ENCODE measurements at regions not wholly inside any gene's neighbourhood (a gene's known extent, or its start where the extent isn't known, plus 50 kb on each side); places are given as distances from the start of the nearest gene placed in this dataset.

- Histone ChIP-seq H3K36me3 (ENCODE audit: insufficient read depth, low read length, poor library complexity, severe bottlenecking) (no peaks in the 10 kb centered on the region), H3K4me1 (ENCODE audit: insufficient read depth, low read length, poor library complexity, severe bottlenecking) (no peaks in the 10 kb centered on the region), H3K4me3 (ENCODE audit: low read depth, low read length, poor library complexity, severe bottlenecking) (no peak overlapping the region), H3K9me3 (ENCODE audit: low read depth, low read length, poor library complexity, severe bottlenecking) (no peaks in the 10 kb centered on the region), H3K27ac (ENCODE audit: low read depth, low read length, poor library complexity, severe bottlenecking) (no peak overlapping the region), H3K27me3 (replicated peaks; ENCODE audit: insufficient read depth, low read depth, low read length, poor library complexity) (no peaks in the 10 kb centered on the region)
- BruUV-seq (replicated peaks): no TSS peak
- ChIA-PET CTCF (no interaction called here), POLR2A (ENCODE audit: low non-redundant PET) (no interaction called here)
- TF ChIP-seq CTCF (conservative IDR thresholded peaks at IDR 0.05; ENCODE audit: low read depth, low read length) (no peak), EZH2 (IDR thresholded peaks at IDR 0.05; ENCODE audit: borderline replicate concordance, low read depth, low read length, poor library complexity, severe bottlenecking) (no peak)
- intact Hi-C loops (cut with micrococcal nuclease; ENCODE audit: unreplicated experiment): no loop called here
- DNase-seq (ENCODE audit: low spot score): no peak
These were observed 74.5 kb downstream of the TET3 start for GRCh38 chr2:74059137-74059775.

- CTCF ChIA-PET: no interaction called here
- DNase-seq (ENCODE audit: low spot score): no peak
- no TSS peak for BruUV-seq (replicated peaks)
These were observed 78.8 kb downstream of the TET3 start for GRCh38 chr2:74063486-74063885.

GRCh38 chr2:74065456-74065855 is 80.7 kb downstream of the TET3 start:
- TF ChIP-seq CTCF (conservative IDR thresholded peaks at IDR 0.05; ENCODE audit: low read depth, low read length): no peak
- TF ChIP-seq EZH2 (IDR thresholded peaks at IDR 0.05; ENCODE audit: borderline replicate concordance, low read depth, low read length, poor library complexity, severe bottlenecking): no peak
- H3K9me3 ChIP-seq (ENCODE audit: low read depth, low read length, poor library complexity, severe bottlenecking): no peaks in the 10 kb centered on the region
- no peak for DNase-seq (ENCODE audit: low spot score)
- H3K27me3 ChIP-seq (replicated peaks; ENCODE audit: insufficient read depth, low read depth, low read length, poor library complexity): no peaks in the 10 kb centered on the region
- peaks cover 4% of the 10 kb centered on the region for H3K36me3 ChIP-seq (ENCODE audit: insufficient read depth, low read length, poor library complexity, severe bottlenecking)
- intact Hi-C loops (cut with micrococcal nuclease; ENCODE audit: unreplicated experiment): no loop called here
- ChIA-PET CTCF (no interaction called here), POLR2A (ENCODE audit: low non-redundant PET) (no interaction called here)
- no TSS peak for BruUV-seq (replicated peaks)
- peaks cover 6% of the 10 kb centered on the region for H3K4me1 ChIP-seq (ENCODE audit: insufficient read depth, low read length, poor library complexity, severe bottlenecking)
- H3K27ac ChIP-seq (ENCODE audit: low read depth, low read length, poor library complexity, severe bottlenecking): no peak overlapping the region
- H3K4me3 ChIP-seq (ENCODE audit: low read depth, low read length, poor library complexity, severe bottlenecking): no peak overlapping the region

More at GRCh38 chr2:74063486-74063885, 78.8 kb downstream of the TET3 start:
- no peak for TF ChIP-seq CTCF (conservative IDR thresholded peaks at IDR 0.05; ENCODE audit: low read depth, low read length)
- TF ChIP-seq EZH2 (IDR thresholded peaks at IDR 0.05; ENCODE audit: borderline replicate concordance, low read depth, low read length, poor library complexity, severe bottlenecking): no peak
- intact Hi-C loops (cut with micrococcal nuclease; ENCODE audit: unreplicated experiment): no loop called here
- Histone ChIP-seq H3K4me3 (ENCODE audit: low read depth, low read length, poor library complexity, severe bottlenecking) (no peak overlapping the region), H3K4me1 (ENCODE audit: insufficient read depth, low read length, poor library complexity, severe bottlenecking) (peaks cover 6% of the 10 kb centered on the region), H3K36me3 (ENCODE audit: insufficient read depth, low read length, poor library complexity, severe bottlenecking) (no peaks in the 10 kb centered on the region), H3K27me3 (replicated peaks; ENCODE audit: insufficient read depth, low read depth, low read length, poor library complexity) (no peaks in the 10 kb centered on the region), H3K9me3 (ENCODE audit: low read depth, low read length, poor library complexity, severe bottlenecking) (no peaks in the 10 kb centered on the region), H3K27ac (ENCODE audit: low read depth, low read length, poor library complexity, severe bottlenecking) (no peak overlapping the region)
- POLR2A ChIA-PET (ENCODE audit: low non-redundant PET): no interaction called here

All from A673 (cell line).